Esophagus squamous epithelium (tissue), 5 donors: ENCODE measurements at regions not wholly inside any gene's neighbourhood (a gene's known extent, or its start where the extent isn't known, plus 50 kb on each side); places are given as distances from the start of the nearest gene placed in this dataset.
"Not testable (repeated sequence)": the region's sequence is repeated elsewhere in the genome, so short reads cannot be mapped to it uniquely, and the experiment has no call there.

Experiments
- DNase-seq: peaks from one replicate; lab custom pipeline; 2025; lab: John Stamatoyannopoulos, UW
- H3K27ac ChIP-seq, 4 donors: fragments of 200-600 bp; sonication (generic); one replicate each; pipeline ENCODE4 v1.5.1; 2016 to 2019; ENCODE audit warnings: mild to moderate bottlenecking in 1 of 4
- H3K27me3 ChIP-seq, 4 donors: fragments of 200-600 bp; sonication (generic); 1 replicate in 3 of 4; 2 replicates in 1 of 4; pipeline versions ENCODE4 v1.5.1 to v1.6.0; 2017 to 2021; ENCODE audit warnings: antibody characterized with exemption in 1 of 4
- H3K36me3 ChIP-seq, 3 donors: fragments of 200-600 bp; sonication (generic); one replicate each; pipeline ENCODE4 v1.5.1; 2016 to 2019
- H3K4me1 ChIP-seq, 3 donors: fragments of 200-600 bp; sonication (generic); one replicate each; pipeline ENCODE4 v1.5.1; 2017 to 2019
- H3K4me3 ChIP-seq, 4 donors: fragments of 200-600 bp; sonication (generic); 1 replicate in 3 of 4; 2 replicates in 1 of 4; pipeline ENCODE4 v1.5.1; 2016 to 2019; ENCODE audit warnings: mild to moderate bottlenecking in 2 of 4, moderate library complexity in 1 of 4
- H3K9me3 ChIP-seq, 3 donors: fragments of 200-600 bp; sonication (generic); one replicate each; pipeline ENCODE4 v1.5.1; 2016 to 2019
- CTCF ChIP-seq, 6 experiments: fragments of 450-650 bp in 4 of 6; fragments of 200-600 bp in 2 of 6; sonication (generic) in 2 of 6; IDR thresholded peaks; one replicate each; pipeline ENCODE4 v1.5.1; 2016 to 2019; ENCODE audit warnings: antibody characterized with exemption in 6 of 6, mild to moderate bottlenecking in 4 of 6, moderate library complexity in 4 of 6
- POLR2A ChIP-seq, 4 donors: fragments of 450-650 bp; IDR thresholded peaks; one replicate each; pipeline ENCODE4 v1.6.1; 2017; ENCODE audit warnings: antibody characterized with exemption in 4 of 4, mild to moderate bottlenecking in 4 of 4, moderate library complexity in 3 of 4
- WGBS, 2 donors: methylation state at CpG; one replicate each; pipeline ENCODE4 v1.1.5; 2018; 5-methylcytosine and 5-hydroxymethylcytosine counted together
- intact Hi-C: fragments of 100-400 bp; cut with DNase I; formaldehyde crosslinking; loops from one replicate; pipeline ENCODE4 v1.15.0; 2022
- donor health status: DM: yes; HTN: yes; CAD: no.

GRCh38 chr5:96322865-96323264 is 110.2 kb downstream of the PCSK1 start:
- DNase-seq: no peak
- H3K9me3 ChIP-seq: no peaks in the 10 kb centered on the region
- intact Hi-C loops: no loop called here
- H3K4me3 ChIP-seq: no peak overlapping the region
- peaks cover 3 to 54% (median 8%) of the 10 kb centered on the region in 3 donors for H3K4me1 ChIP-seq
- no peak for TF ChIP-seq CTCF (IDR thresholded peaks at IDR 0.05)
- no peak for TF ChIP-seq POLR2A (IDR thresholded peaks at IDR 0.05)
- H3K27ac ChIP-seq: no peak overlapping the region
- no peaks in the 10 kb centered on the region for H3K36me3 ChIP-seq
- H3K27me3 ChIP-seq: no peaks in the 10 kb centered on the region
- 53 to 61% methylated on average over 2 of the region's 2 CpGs for WGBS, 2 donors

DNA sequence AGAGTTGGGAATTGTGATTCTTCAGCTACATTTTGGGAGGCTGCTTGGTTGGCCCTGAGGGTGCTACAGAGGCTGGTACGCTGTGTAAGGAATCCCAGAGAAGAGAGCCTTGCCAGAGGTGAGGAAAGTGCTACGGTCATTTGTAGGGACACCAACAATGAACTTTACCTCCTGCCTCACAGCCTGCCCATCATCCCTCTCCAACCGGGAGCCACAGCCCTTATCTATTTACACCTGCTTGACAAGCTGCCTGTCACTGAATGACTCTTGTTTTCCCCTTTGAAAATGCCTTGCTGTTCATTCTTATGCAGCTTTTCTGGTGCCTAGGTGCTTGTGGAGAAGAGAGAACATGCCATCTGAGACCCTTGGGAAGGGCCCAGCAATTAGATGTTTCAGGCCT is 110.8 kb downstream of the PCSK1 start:
- H3K4me3 ChIP-seq: no peak overlapping the region
- DNase-seq: no peak
- intact Hi-C loops: no loop called here
- H3K9me3 ChIP-seq: no peaks in the 10 kb centered on the region
- H3K27me3 ChIP-seq: no peaks in the 10 kb centered on the region
- H3K36me3 ChIP-seq: no peaks in the 10 kb centered on the region
- 73 to 78% methylated on average over 3 of the region's 3 CpGs for WGBS, 2 donors
- H3K4me1 ChIP-seq: peaks cover 3 to 54% (median 8%) of the 10 kb centered on the region in 3 donors
- TF ChIP-seq POLR2A (IDR thresholded peaks at IDR 0.05): no peak
- H3K27ac ChIP-seq: no peak overlapping the region

GRCh38 chr5:96321345-96321744 is 111.7 kb downstream of the PCSK1 start:
- Histone ChIP-seq H3K4me3 (no peak overlapping the region), H3K27ac (no peak overlapping the region), H3K9me3 (no peaks in the 10 kb centered on the region), H3K36me3 (no peaks in the 10 kb centered on the region), H3K4me1 (peaks cover 3 to 54% (median 8%) of the 10 kb centered on the region in 3 donors), H3K27me3 (no peaks in the 10 kb centered on the region)
- no peak for DNase-seq
- TF ChIP-seq POLR2A (IDR thresholded peaks at IDR 0.05) (no peak), CTCF (IDR thresholded peaks at IDR 0.05) (no peak)
- intact Hi-C loops: no loop called here

DNA sequence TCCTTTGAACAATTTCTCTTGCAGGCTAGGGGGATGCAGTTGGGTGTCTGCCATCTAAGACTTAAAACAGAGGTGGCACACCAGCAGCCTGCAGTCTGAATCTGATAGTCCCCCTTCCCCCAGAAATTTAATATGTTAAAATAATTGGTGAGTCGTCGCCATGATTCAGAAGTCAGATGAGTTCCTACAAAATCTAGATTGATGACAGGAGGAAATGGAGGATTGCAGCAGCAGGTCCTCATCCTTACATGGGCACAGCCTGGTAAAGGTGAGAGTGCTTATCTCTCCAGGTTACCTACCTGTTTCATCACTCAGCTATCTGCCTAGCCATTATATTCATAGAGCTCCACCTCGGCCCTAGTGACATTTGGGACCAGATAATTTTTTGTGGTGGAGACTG is 112.3 kb downstream of the PCSK1 start:
- DNase-seq: no peak
- Histone ChIP-seq H3K27me3 (no peaks in the 10 kb centered on the region), H3K27ac (no peak overlapping the region), H3K4me1 (peaks cover 3 to 54% (median 8%) of the 10 kb centered on the region in 3 donors), H3K4me3 (no peak overlapping the region), H3K36me3 (no peaks in the 10 kb centered on the region), H3K9me3 (no peaks in the 10 kb centered on the region)
- intact Hi-C loops: no loop called here
- WGBS, 2 donors: 79 to 83% methylated on average over 3 of the region's 3 CpGs
- TF ChIP-seq CTCF (IDR thresholded peaks at IDR 0.05): no peak
- TF ChIP-seq POLR2A (IDR thresholded peaks at IDR 0.05): no peak

DNA sequence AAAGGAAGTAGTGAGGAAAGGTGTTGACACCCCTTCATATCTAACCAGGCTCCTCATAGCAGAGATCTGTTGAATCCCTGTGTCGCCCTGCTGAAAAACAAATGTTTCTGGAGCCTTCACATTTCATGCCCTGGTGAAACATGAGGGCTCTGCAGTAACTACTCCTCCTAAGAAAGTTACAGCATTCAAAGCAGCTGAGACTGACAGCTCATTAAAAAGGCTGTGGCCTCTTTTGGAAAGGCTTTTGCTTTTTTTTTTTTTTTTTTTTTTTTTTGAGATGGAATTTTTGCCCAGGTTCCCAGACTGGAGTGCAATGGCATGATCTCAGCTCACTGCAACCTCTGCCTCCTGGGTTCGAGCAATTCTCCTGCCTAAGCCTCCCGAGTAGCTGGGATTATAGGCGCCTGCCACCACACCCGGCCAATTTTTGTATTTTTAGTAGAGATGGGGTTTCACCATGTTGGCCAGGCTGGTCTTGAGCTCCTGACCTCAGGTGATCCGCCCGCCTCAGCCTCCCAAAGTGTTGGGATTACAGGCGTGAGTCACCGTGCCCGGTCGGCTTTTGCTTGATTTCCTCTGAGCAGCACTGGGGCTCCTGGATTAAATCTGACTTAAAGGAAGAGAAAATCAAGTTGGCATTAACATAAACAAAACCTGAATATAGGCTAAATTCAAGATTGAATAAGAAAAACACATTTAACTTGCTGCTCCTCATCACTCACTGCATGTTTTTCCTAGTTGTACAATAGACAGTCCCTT is 112.9 kb downstream of the PCSK1 start:
- intact Hi-C loops, H3K27me3 ChIP-seq, H3K9me3 ChIP-seq, H3K27ac ChIP-seq, H3K4me3 ChIP-seq, H3K36me3 ChIP-seq, DNase-seq: not testable (repeated sequence)
- peaks cover 3 to 54% (median 8%) of the 10 kb centered on the region in 3 donors for H3K4me1 ChIP-seq
- WGBS, 2 donors: 39% methylated on average over 7 to 9 of the region's 11 CpGs

DNA sequence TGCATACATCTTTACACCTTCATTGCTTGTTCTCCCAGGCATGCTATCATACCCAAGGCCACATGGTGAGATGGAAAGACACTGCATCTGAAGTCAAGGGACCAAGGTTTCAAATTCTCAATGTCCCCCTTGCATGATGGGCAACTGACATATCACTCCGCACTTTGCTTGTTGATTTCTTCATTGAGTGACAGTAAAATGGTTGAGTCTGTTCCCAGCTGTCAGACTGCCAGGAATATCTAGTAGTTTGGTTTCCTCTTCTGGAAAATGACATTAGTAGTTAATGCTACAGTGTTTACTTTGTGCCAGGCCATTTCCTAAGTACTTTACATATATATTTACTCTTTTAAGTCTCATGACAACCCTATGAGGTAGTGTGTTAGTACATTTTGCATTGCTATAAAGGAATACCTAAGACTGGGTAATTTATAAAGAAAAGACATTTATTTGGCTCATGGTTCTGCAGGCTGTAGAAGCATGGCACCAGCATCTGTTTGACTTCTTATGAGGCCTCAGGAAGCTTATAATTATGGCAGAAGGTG is 114.4 kb downstream of the PCSK1 start:
- Histone ChIP-seq H3K4me3 (no peak overlapping the region), H3K27me3 (no peaks in the 10 kb centered on the region), H3K9me3 (no peaks in the 10 kb centered on the region), H3K27ac (no peak overlapping the region), H3K4me1 (peaks cover 3 to 44% (median 8%) of the 10 kb centered on the region in 3 donors), H3K36me3 (no peaks in the 10 kb centered on the region)
- intact Hi-C loops: no loop called here
- WGBS, 2 donors: 56 to 79% methylated on average over 1 of the region's 1 CpG
- DNase-seq: no peak
- TF ChIP-seq POLR2A (IDR thresholded peaks at IDR 0.05) (no peak), CTCF (IDR thresholded peaks at IDR 0.05) (no peak)
